ENCODE measurements at regions not wholly inside any gene's neighbourhood (a gene's known extent, or its start where the extent isn't known, plus 50 kb on each side); places are given as distances from the start of the nearest gene placed in this dataset.

DNA sequence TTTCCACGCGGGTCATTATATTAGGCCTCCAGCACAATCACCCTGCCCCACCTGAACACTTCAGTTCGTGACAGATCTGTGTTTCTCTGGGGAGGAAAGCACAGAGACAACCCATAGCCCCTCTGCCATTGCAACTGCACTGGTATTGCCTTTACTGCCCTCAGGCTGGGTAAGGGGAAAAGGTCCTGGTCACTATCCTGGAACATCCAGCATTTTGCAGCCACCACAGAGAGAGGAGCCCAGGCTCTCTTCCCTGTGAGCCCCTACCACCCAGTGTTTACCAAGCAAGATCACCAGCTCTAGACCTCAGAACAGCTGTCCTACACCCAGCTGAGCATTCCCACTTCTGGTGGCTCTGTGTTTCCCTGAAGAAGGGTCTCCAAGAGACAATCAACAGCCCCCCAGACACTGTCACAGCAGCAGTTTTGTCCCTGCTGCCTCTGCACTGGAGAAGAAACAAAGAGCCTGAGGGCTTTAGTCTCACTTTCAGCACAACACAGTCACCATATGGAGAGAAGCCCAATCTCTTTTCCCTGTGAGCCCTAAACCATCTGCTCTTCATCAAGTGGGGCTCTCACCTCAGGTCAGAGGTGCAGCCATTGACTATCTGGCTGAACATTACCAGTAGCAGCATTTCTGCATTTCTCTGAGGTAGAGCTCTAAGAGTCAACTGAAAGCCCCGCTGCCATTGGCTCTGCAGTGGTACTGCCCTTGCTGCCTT, 655.2 kb upstream of the FAM174A start:
- Histone ChIP-seq H3K27ac (ENCODE audit: insufficient read length, low read depth, low read length) (no peak overlapping the region), H2BK20ac (ENCODE audit: low read depth, low read length, poor library complexity, severe bottlenecking) (no peak overlapping the region), H2BK120ac (ENCODE audit: low read depth, low read length, poor library complexity, severe bottlenecking) (no peak overlapping the region), H2BK12ac (ENCODE audit: insufficient read length, low read depth, low read length) (no peak overlapping the region), H3K9ac (ENCODE audit: extremely low read depth, insufficient read length, low read length) (no peak overlapping the region), H2BK5ac (ENCODE audit: insufficient read length, low read length) (no peak overlapping the region), H3K79me2 (ENCODE audit: insufficient read depth, low read length) (no peaks in the 10 kb centered on the region), H3K4ac (ENCODE audit: low read depth, low read length) (no peak overlapping the region), H2AFZ (ENCODE audit: low read length) (no peak overlapping the region), H3K9me3 (ENCODE audit: control insufficient read depth, low read depth, low read length) (no peaks in the 10 kb centered on the region), H2AK5ac (ENCODE audit: insufficient read length, low read length) (no peak overlapping the region), H3T11ph (ENCODE audit: low read length) (no peak overlapping the region), H4K91ac (ENCODE audit: insufficient read length, low read depth, low read length) (no peak overlapping the region), H3K23ac (ENCODE audit: insufficient read length, low read depth, low read length) (no peak overlapping the region), H3K56ac (ENCODE audit: insufficient read length, low read depth, low read length) (no peak overlapping the region), H3K27me3 (ENCODE audit: insufficient read depth, low read length) (no peaks in the 10 kb centered on the region), H3K18ac (ENCODE audit: insufficient read length, low read depth, low read length) (no peak overlapping the region), H3K79me1 (ENCODE audit: insufficient read depth, low read depth, low read length, poor library complexity, severe bottlenecking) (no peaks in the 10 kb centered on the region), H3K14ac (ENCODE audit: insufficient read depth, low read length) (no peak overlapping the region), H4K8ac (replicated peaks; ENCODE audit: insufficient read length, low read depth, low read length) (no peak overlapping the region), H3K4me2 (ENCODE audit: insufficient read depth, insufficient read length, low read length) (no peak overlapping the region), H3K4me1 (ENCODE audit: insufficient read depth, low read length) (no peaks in the 10 kb centered on the region), H3K23me2 (ENCODE audit: insufficient read length, low read depth, low read length, poor library complexity, severe bottlenecking) (no peaks in the 10 kb centered on the region), H4K5ac (ENCODE audit: insufficient read length, low read depth, low read length) (no peak overlapping the region), H4K20me1 (ENCODE audit: control insufficient read depth, insufficient read depth, insufficient read length) (no peaks in the 10 kb centered on the region), H2BK15ac (ENCODE audit: low read depth, low read length) (no peak overlapping the region)
- no peaks in the 10 kb centered on the region for H3K36me3 Mint-ChIP-seq (ENCODE audit: insufficient read depth in 1 of 3, low read depth in 3 of 3)
- TF ChIP-seq, protein P1, sequence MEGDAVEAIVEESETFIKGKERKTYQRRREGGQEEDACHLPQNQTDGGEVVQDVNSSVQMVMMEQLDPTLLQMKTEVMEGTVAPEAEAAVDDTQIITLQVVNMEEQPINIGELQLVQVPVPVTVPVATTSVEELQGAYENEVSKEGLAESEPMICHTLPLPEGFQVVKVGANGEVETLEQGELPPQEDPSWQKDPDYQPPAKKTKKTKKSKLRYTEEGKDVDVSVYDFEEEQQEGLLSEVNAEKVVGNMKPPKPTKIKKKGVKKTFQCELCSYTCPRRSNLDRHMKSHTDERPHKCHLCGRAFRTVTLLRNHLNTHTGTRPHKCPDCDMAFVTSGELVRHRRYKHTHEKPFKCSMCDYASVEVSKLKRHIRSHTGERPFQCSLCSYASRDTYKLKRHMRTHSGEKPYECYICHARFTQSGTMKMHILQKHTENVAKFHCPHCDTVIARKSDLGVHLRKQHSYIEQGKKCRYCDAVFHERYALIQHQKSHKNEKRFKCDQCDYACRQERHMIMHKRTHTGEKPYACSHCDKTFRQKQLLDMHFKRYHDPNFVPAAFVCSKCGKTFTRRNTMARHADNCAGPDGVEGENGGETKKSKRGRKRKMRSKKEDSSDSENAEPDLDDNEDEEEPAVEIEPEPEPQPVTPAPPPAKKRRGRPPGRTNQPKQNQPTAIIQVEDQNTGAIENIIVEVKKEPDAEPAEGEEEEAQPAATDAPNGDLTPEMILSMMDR (conservative IDR thresholded peaks at IDR 0.05): no peak
- H3K4me3 Mint-ChIP-seq: no peak overlapping the region; a peak in 1 of 5 replicates
- H3K27ac Mint-ChIP-seq: no peak overlapping the region; a peak in 1 of 7 replicates
- no peaks in the 10 kb centered on the region for H3K27me3 Mint-ChIP-seq (ENCODE audit: low read depth)
- WGBS (ENCODE audit: extremely low coverage, insufficient read length, low lambda C conversion rate): no CpG with 5 or more reads among the region's 4 CpGs
- H3K4me1 Mint-ChIP-seq: no peaks in the 10 kb centered on the region
- DNase-seq: no peak
- no peaks in the 10 kb centered on the region for H3K9me3 Mint-ChIP-seq
